Smooth muscle cell of the brain vasculature (primary cell): ENCODE measurements at regions not wholly inside any gene's neighbourhood (a gene's known extent, or its start where the extent isn't known, plus 50 kb on each side); places are given as distances from the start of the nearest gene placed in this dataset.
"Not testable (repeated sequence)": the region's sequence is repeated elsewhere in the genome, so short reads cannot be mapped to it uniquely, and the experiment has no call there.

Experiments
- DNase-seq: peaks from one replicate; pipeline ENCODE4 v3.0.0-alpha.2; 2012; ENCODE audit warnings: low read depth, low spot score

DNA sequence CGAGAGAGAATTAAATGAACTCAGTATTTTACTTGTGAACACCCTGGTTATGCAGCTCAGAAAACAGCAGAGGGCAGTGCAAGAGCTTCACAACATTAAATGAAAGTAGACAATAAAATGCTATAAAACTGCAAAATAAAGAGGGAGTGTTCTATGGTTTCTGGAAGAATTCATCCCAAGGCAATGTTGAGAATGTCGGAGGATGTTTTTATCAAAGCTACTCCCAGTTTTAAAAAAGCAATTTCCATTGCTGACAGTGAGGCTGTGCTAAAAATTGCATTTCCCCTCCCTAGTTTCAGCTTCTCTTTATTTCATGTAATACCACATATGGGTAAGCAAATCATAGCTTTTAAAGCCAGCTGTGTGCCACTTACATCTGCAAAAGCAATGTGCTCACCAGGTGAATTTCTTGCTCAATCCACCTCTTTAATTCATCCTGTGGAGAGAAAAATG lies 296.8 kb downstream of the RAB38 start:
- no peak for DNase-seq

DNA sequence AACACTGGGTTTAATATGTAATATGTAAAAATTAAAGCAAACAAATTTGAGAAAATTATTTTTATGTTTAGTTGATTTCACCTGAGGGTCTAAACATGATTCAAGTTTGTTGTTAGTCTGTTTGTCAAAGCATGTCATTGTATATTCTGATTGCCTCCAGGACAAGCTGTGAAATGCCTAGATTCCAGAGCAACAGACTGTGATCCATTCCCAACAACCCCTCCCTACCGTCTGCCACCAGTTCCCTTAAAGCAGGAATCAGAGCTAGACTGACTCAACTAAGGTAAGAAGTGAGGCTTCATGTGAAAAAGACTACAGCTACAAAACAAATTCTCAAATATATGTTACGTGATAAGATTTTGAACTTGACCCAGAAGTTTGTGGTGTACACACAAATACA lies 304.2 kb downstream of the RAB38 start:
- DNase-seq, result no peak

DNA sequence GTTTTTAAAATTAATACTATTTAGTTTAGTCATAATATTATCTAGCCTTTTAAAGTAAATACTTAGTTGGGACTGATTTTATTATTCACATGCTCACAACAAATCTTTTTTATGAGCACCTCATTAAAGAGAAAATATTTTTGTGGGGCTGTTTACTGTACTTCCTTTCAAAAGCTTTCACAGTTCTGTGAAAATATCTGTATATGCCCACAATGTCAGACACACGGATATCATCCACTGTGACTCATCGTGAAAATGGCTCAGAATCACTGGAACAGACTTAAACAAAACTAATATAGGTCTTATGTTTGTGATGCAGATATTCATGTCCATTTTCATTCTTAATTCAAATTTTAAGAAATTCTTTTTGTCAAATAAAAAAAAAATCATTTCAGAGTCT lies 305.2 kb downstream of the RAB38 start:
- DNase-seq, result no peak

DNA sequence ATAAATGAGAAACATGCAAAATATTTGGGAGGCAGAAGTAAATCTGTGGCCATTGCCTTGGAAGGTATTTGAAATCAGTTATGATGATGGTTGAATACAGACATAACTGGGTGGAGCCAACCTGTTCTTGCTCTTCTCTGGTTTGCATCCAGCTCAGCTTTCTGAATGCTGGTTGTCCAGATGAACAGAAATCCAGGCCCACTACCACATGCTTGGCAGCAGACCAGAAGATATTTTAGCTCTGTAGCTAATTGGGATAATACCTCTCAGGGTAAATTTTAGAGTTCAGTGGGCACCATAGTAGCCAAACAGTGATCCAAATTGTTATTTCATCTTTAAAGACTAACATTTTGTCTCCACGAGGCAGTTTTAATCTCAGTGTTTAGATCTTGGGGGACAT lies 308.3 kb downstream of the RAB38 start:
- no peak for DNase-seq

DNA sequence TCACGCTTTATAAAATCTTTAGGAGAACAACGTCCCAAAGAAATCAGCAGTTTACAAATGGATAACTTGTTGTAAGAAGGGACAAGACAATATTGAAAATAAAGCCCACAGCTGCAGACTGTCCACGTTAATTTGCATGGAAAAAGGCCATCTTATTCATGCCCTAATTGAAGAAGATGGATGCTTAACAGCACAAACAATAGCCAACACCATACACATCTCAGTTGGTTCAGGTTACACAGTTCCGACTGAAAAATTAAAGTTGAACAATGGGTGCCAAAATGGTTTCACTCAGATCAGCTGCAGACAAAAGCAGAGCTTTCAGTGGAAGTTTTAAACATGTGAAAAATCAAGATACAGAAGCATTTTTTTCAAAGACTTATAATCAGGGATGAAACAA lies 314.2 kb downstream of the RAB38 start:
- no peak for DNase-seq

DNA sequence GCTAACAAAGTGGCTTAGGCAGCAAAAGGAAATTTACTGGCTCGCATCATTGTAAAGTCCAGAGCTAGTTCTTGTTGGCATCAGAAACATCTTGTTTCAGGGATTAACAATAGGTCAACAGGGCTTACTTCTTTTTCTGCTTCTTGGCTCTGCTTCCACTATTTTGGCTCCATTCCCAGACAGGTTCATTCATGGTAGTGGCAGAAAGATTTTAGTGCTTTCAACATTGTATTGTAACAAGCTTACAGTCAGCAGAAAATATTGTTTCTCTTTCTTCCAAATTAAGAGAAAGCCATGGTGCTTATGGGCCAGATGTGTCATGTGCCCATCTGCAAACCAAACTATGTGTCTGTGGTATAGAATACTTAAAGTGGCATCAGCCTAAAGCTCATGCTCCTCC lies 315.6 kb downstream of the RAB38 start:
- DNase-seq, result no peak

DNA sequence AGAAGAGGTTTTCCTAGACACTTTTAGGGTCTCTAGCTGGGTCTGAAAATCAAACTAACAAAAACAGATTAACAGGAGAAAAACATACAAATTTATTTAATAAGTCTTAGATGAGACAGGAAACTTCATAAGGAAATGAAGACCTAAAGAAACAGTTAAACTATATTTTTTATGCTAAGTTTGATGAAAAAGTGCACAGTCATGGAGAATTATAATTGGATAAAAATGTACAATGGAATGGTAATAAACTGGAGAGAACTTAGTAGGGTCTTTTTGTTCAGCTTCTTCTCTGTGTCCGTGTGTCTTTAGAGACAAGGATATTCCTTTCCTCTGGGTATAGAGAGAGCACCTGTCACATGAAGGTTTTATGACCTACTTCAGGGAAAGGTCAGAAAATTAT lies 323.4 kb downstream of the RAB38 start:
- DNase-seq, result no peak

DNA sequence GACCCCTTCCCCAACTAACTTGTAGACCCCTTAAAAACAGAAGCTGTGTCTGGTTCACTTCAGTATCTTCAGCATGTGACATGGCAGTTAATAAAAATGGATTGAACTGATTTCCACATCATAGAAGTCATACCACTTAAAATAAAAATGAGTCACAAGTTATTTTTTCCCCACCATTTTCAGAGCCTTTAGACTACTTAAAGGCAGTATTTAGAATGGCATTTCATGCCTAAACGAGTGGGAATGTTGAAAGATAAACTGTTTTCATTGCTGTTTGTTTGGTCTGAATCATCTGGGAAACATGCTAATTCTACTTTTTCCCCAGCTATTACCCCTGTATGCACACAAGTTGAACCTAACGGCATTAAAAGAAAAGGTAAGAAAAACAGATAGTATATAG lies 324.0 kb downstream of the RAB38 start:
- DNase-seq, result no peak

DNA sequence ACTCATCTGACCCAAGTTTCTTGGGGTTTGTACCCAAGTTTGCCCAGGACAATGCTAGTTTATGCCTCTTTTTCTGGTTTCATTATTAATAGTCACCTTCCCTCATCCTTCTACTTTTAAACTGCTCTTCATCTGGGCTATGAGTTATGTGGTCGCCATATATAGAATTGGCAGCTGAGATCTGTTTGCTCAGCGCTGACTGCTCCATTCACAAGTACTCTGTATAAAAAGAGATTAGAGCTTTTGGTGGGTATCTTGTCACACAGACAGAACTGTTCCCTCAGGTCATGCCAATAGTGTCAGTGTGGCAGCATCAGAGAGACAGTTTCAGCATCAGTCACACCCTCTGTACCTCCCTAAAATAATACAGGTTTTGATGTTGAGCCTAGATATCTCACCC lies 326.0 kb downstream of the RAB38 start:
- DNase-seq, result no peak

DNA sequence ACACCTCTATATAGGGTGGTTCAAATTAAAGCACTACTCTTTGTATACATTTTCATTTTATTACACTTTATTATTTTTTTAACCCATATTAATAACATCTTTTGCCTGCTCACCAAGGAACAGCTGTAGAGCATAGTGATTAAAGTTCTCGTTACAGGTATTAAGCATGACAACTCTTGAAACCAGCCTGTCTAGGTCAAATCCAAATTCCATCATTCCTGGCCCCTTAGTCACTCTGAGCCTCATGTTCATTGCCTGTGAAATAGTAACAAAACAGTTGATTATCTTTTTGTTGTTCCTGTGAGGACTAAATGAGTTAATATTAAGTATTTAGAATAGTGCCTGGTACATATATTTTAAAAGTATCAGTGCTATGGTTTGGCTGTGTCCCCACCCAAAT lies 334.5 kb downstream of the RAB38 start:
- DNase-seq, result no peak

DNA sequence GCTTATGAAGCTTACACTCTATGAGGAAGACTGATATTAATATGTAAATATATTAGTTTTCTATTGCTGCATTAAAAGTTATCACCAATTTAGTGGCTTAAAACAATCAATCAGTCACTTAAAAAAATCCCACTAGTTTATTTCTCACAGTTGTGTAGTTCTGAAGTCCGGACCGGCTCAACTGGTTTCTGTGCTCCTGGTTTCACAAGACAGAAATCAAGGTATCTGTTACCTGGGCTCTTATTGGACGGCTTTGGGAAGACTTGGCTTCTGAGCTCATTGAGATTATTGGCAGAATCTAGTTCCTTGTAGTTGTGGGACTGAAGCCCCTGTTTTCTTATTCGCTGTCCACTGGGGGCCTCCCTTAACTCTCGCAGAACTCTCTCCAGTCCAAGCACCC lies 343.0 kb downstream of the RAB38 start:
- no peak for DNase-seq

DNA sequence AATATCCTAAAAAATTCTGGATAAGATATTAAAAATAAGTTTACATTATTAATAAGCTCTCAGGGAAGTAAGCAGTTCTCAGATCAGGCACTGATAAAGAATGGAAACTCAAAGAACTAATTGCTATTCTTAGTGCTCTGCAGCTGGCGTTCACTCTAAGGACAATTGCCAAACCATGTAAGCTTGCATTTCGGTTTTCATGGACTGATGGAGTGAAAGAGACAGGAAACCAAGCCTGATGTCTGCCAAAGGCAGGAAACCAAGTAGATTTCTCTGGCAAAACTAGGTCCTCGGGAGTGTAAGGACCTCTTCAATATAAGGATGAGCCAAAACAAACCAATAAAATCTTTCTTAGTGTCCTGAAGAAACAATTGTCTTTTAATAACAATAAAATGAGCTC lies 355.2 kb downstream of the RAB38 start:
- no peak for DNase-seq

DNA sequence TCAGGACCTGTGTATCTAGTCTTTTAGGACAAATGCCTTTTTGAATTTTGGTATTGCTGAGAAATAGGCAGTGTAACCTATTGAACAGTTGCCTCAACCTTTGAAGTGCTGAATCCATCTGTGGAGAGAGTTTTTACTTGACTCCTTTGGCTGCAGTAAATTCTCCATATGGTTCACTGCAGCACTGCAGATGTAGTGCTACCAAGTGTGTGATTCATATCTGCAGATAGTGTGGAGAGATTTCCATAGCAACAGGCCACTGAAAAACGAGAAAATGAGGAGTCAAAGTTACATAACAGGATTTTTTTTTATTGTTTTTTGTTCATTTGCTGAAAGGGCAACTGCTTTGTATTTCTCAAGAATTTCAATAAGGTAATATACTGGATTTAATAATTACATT lies 356.1 kb downstream of the RAB38 start:
- DNase-seq, result no peak

DNA sequence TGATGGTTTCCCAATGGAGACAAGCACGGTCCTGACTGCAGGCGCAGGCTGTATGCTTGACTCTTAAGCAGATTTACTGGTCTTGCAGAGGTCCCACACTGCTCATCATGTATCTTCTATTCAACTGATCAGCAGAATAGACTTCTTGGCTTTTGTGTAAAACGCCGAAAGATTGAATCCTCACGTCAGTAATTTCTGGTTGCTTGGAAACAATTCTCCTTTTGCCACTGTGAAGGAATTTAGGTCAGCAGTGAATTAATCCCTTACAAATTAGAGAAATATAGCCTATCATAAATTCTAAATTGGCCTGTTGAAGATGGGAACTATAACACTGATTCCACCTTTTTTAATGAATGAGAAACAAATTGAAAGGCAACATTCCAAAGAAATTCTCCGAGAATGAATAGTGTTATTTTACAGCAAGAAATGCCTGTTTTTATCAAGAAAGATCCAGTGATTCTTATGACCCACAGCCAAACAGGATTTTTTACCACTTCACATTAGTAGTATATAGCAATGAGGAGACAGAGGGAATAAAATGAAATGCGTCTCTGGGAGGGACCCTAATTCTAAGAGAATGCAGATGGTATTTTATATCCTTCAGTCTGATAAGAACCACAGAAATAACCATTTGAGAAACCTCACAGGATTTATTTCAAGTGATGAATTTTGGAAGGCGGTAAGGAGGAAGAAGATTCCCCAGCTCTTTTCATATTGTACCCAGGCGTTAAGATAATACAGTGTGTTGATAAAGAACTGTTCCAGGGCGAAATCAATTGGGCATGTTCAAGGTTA lies 362.5 kb downstream of the RAB38 start:
- no peak for DNase-seq

DNA sequence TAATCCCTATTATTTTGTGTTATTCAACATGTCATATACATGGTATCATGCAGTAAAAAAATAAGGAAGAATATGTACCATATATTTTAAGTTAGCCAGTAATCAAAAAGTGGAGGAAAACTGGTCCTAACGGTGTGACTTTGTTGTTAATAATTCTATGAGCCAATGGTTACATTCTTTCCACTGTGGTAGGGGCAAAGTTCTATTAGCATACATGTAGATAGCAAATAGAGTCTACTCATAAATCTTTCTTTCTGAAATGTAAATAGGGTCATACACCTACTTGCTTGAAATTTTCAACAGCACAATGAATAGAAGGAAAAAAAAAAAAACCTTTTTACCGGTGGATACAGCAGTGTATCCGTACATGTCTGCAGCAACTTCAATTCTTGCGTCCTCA lies 364.8 kb downstream of the RAB38 start:
- DNase-seq, result no peak

DNA sequence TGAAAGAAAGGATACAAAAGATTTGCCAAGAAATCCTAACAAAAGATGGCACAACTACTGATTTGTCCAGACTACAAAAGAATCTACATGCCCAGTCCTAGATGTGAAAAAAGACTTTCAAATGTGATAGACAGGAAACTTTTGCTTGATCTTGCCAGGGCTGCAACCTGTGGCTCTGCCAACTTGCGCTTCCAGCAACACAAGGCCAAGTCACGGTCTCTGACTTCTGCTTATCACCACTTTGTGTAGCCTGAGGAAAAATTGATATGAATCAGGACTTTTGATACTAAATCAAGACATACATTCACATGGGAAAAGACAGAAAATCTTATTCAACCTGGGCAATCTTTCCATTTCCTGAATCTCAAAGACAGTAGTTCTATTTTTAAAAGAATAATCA lies 366.0 kb downstream of the RAB38 start:
- no peak for DNase-seq

DNA sequence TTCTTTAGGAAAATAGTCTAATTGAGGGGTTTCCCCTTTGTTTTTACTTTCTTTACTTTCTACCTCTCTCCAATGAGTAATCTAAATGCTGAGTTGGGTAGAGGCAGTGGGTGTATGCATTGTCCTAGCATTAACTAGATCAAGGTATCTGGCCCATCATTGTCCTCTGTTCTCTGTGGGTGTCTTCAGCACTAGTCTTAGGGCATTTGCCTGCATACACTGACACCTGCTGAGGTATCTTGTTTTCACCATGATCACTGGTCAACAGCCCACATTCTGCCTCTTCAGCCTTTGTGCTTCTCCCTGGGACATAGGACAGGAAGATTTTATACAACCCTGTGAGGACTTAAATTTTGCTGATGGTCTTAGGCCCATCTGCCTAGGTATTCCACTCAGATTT lies 371.1 kb downstream of the RAB38 start:
- DNase-seq, result no peak

DNA sequence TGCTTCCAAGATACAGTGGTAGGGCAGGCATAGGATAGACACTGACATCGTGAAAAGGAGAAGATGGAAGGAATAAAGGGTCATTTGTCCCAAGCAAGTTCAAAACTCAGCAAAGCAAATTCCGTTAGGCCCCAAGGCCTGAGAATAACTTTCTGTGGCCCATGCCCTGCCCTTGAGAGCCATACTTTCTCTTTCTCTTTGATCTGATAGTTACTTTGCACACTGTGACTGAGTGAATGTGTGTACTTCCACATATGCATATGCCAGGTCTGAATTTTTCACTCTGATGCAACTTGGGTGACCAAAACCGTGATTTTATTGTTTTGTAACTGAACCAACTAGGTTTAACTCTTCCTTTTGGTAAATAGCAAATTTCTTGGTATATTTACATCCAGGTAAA lies 371.5 kb downstream of the RAB38 start:
- DNase-seq, result no peak

DNA sequence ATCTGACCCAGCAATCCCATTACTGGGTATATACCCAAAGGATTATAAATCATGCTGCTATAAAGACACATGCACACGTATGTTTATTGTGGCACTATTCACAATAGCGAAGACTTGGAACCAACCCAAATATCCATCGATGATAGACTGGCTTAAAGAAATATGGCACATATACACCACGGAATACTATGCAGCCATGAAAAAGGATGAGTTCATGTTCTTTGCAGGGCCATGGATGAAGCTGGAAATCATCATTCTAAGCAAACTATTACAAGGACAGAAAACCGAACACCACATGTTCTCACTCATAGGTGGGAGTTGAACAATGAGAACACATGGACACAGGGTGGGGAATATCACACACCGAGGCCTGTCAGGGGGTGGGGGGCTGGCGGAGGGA lies 390.4 kb downstream of the RAB38 start:
- DNase-seq, result not testable (repeated sequence)

DNA sequence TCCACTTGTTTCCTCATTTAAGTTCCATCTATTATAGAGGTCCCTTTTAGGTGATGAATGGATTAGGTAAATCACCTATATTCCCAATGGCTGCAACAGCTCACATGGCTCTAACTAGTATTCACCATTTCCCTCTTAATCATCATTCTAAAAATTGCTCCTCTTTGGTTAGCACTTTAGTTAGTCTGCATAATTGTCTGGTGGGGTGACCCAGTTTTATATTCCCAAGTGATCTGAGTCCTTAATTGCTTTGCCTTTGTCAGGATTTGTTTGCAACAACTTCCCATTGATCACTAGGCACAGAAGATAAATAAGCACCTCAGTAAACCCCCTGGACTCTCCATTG lies 395.2 kb downstream of the RAB38 start:
- no peak for DNase-seq

DNA sequence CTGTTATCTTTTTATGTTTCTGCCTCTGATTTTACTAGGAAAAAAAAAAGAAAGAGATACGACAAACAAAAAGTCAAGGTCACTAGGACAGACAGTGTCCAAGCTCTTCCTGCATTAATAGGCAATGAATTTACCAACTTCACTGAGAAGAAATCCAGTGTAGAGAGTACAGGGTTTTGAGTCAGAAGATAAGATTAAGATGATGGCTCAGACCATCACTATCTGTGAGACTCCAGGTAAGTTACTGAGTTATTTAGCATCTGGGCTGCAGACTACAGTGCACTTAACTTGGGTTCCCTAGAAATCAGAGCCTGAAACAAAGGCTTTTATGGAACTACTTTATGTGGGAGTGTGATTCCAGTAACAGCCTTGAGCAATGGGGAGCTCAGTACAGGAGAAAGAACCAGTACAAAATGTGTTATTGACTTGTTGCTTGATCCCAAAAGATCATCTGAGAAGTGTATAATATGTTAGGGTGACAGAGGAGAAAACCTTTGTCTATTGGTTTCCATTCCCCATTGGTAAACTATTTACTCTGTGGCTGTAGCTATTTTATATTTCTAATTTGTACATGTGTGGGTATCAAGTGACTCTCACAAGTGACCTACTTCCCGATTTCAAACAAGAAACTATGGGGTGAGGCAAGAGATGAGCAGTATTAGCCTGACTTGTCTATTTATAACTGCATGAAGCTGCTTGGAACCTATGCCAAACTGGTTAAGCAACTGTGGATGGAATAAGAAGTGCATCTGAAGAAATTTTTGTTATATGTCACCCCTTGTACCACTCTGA lies 395.8 kb downstream of the RAB38 start:
- DNase-seq, result no peak

DNA sequence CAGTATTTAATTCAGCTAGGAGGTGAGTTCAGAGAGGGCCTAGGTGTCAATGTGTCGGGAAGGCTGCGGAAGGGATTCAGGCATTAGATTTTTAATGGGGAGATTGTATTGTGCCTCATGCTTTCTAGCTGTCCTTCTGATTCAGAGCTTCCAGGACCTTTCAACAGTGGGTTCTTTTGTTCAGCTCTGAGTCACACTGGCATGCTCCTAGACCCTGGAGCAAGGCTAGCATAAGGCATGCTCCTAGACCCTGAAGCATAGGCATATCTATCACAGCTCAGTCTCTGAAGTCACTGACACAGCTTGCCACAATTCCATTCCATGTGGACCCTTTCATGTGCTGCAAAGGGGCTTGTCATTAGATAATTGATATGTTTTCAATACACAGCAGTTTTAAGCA lies 396.9 kb downstream of the RAB38 start:
- DNase-seq, result no peak

DNA sequence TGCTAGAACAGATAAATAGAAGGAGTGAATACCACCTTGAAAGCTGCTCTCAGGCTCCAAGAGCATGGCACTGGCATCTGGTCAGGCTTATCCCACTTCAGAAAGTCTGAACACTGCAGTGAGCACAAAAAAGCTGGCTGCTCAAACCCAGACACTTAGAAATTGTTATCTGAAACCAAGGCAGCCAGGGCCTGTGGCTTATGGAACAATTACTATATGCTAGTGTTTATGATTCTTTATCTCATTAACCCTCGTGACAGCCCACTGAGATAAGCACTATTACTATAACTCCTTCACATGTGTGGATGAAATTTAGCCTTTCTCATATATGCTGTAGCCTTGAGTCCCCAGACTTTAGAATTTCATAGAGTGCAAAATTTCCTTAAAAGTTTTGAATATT lies 400.2 kb downstream of the RAB38 start:
- no peak for DNase-seq
